ENCODE measurements at regions not wholly inside any gene's neighbourhood (a gene's known extent, or its start where the extent isn't known, plus 50 kb on each side); places are given as distances from the start of the nearest gene placed in this dataset.
"Not testable (repeated sequence)": the region's sequence is repeated elsewhere in the genome, so short reads cannot be mapped to it uniquely, and the experiment has no call there.

GRCh38 chr22:47400131-47400530, 637.7 kb downstream of the TBC1D22A start:
- POLR2A ChIA-PET; FAIRE-seq; H3K9ac ChIP-seq (ENCODE audit: insufficient read depth, low read depth, low read length); BruUV-seq (replicated peaks); H3K36me3 ChIP-seq (replicated peaks in 1 of 2; ENCODE audit: control insufficient read depth in 1 of 2, insufficient read depth in 2 of 2, low read length in 2 of 2); ATAC-seq; CTCF ChIA-PET (ENCODE audit: low intra/inter-chr PET ratio, low total read pairs); H3K4me1 ChIP-seq (ENCODE audit: insufficient read depth, low read length); H3K4me2 ChIP-seq (ENCODE audit: low read depth, low read length); H2AFZ ChIP-seq (ENCODE audit: low read length); DNase-seq (ENCODE audit: low spot score); H4K20me1 ChIP-seq (ENCODE audit: insufficient read depth, low read length); in situ Hi-C loops (cut with HindIII; ENCODE audit: extremely low pct_ligation_motif_present, low pct_unique_long_range_greater_than_20kb); H3K4me3 ChIP-seq (replicated peaks in 1 of 3; ENCODE audit: insufficient read depth in 1 of 3, low read depth in 2 of 3, low read length in 3 of 3); H3K9me3 ChIP-seq (ENCODE audit: low read length); intact Hi-C loops (cut with micrococcal nuclease; ENCODE audit: unreplicated experiment); H3K27ac ChIP-seq (ENCODE audit: extremely low read length, insufficient read depth, low read length); H3K79me2 ChIP-seq (ENCODE audit: insufficient read depth, low read length): not testable (repeated sequence)
- H3K27me3 ChIP-seq (ENCODE audit: control insufficient read depth in 1 of 2, insufficient read depth in 2 of 2, low read length in 2 of 2), result peaks cover 2 to 76% of the 10 kb centered on the region in 2 experiments
- no CpG with 5 or more reads among the region's 10 CpGs for WGBS (ENCODE audit: low lambda C conversion rate)

- DNase-seq (ENCODE audit: low spot score) (no peak), FAIRE-seq (no peak), ATAC-seq (no peak)
- no peak overlapping the region for H3K4me2 ChIP-seq (ENCODE audit: low read depth, low read length)
- H3K9me3 ChIP-seq (ENCODE audit: low read length), result no peaks in the 10 kb centered on the region
- POLR2A ChIA-PET, result no interaction called here
- no peaks in the 10 kb centered on the region for H3K4me1 ChIP-seq (ENCODE audit: insufficient read depth, low read length)
- peaks cover 2 to 80% of the 10 kb centered on the region in 2 experiments for H3K27me3 ChIP-seq (ENCODE audit: control insufficient read depth in 1 of 2, insufficient read depth in 2 of 2, low read length in 2 of 2)
- 25% methylated on average over 14 of the region's 21 CpGs for WGBS (ENCODE audit: low lambda C conversion rate)
- intact Hi-C loops (cut with micrococcal nuclease; ENCODE audit: unreplicated experiment), result no loop called here
- no peak overlapping the region for H3K9ac ChIP-seq (ENCODE audit: insufficient read depth, low read depth, low read length)
- in situ Hi-C loops (cut with HindIII; ENCODE audit: extremely low pct_ligation_motif_present, low pct_unique_long_range_greater_than_20kb), result no loop called here
- H3K36me3 ChIP-seq (replicated peaks in 1 of 2; ENCODE audit: control insufficient read depth in 1 of 2, insufficient read depth in 2 of 2, low read length in 2 of 2), result no peaks in the 10 kb centered on the region
- BruUV-seq (replicated peaks), result no TSS peak
- CTCF ChIA-PET (ENCODE audit: low intra/inter-chr PET ratio, low total read pairs), result no interaction called here
- H3K4me3 ChIP-seq (replicated peaks in 1 of 3; ENCODE audit: insufficient read depth in 1 of 3, low read depth in 2 of 3, low read length in 3 of 3), result no peak overlapping the region
- H3K27ac ChIP-seq (ENCODE audit: extremely low read length, insufficient read depth, low read length), result no peak overlapping the region
- no peaks in the 10 kb centered on the region for H3K79me2 ChIP-seq (ENCODE audit: insufficient read depth, low read length)
- H4K20me1 ChIP-seq (ENCODE audit: insufficient read depth, low read length), result no peaks in the 10 kb centered on the region
- H2AFZ ChIP-seq (ENCODE audit: low read length), result no peak overlapping the region
- TF ChIP-seq ZNF747 (CRISPR knock-in tag; IDR thresholded peaks at IDR 0.05; ENCODE audit: borderline replicate concordance) (no peak), SNAPC5 (CRISPR knock-in tag; IDR thresholded peaks at IDR 0.05; ENCODE audit: borderline replicate concordance) (no peak), ZBTB33 (CRISPR knock-in tag; IDR thresholded peaks at IDR 0.05) (no peak), GATAD2A (CRISPR knock-in tag; IDR thresholded peaks at IDR 0.05) (no peak), RFXAP (CRISPR knock-in tag; IDR thresholded peaks at IDR 0.05; ENCODE audit: borderline replicate concordance) (no peak), SNAPC4 (CRISPR knock-in tag; IDR thresholded peaks at IDR 0.05) (no peak), GABPA (IDR thresholded peaks at IDR 0.05; ENCODE audit: low read depth, low read length) (no peak), GABPA (CRISPR knock-in tag; IDR thresholded peaks at IDR 0.05; ENCODE audit: low read depth) (no peak), KMT2B (CRISPR knock-in tag; IDR thresholded peaks at IDR 0.05) (no peak), KDM5A (IDR thresholded peaks at IDR 0.05; ENCODE audit: borderline replicate concordance, low read length) (no peak)
These were observed 636.7 kb downstream of the TBC1D22A start for GRCh38 chr22:47398921-47399790.

Measured in HepG2 (cell line).